LNCaP clone FGC (cell line): ENCODE measurements at regions not wholly inside any gene's neighbourhood (a gene's known extent, or its start where the extent isn't known, plus 50 kb on each side); places are given as distances from the start of the nearest gene placed in this dataset.

Experiments
- DNase-seq: peaks from one replicate; pipeline ENCODE4 v3.0.0-alpha.2; 2011; ENCODE audit warnings: low read depth
- H3K4me3 ChIP-seq: 2 replicates; pipeline ENCODE4 v1.5.1; 2011; ENCODE audit warnings: mild to moderate bottlenecking, low read depth, low read length, control low read depth
- TF ChIP-seq, protein P1 (sequence below): IDR thresholded peaks from 2 replicates; pipeline ENCODE4 v1.5.1; 2012; ENCODE audit warnings: mild to moderate bottlenecking; ENCODE audit not compliant: control insufficient read depth, insufficient read depth; ENCODE audit errors: extremely low read depth

DNA sequence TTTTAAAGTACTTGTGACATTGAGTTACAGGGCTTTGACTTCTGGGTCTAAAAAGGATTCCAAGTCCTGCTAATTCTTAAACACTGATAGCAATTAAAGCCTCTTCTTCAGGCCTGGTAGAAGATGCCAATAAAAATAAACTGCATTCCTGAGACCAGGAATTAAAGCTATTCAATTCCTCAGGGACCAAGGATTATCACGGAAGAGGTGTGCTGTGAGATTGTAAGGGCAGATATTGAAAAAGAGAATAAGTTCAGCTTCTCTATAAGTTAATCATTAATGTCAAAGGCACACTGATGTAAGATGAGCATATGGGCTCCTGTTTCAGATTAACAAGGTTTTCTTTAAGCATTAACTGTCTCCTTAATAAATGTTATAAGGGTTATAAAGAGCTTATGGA lies 611.3 kb downstream of the SI start:
- DNase-seq: no peak
- TF ChIP-seq, protein P1, sequence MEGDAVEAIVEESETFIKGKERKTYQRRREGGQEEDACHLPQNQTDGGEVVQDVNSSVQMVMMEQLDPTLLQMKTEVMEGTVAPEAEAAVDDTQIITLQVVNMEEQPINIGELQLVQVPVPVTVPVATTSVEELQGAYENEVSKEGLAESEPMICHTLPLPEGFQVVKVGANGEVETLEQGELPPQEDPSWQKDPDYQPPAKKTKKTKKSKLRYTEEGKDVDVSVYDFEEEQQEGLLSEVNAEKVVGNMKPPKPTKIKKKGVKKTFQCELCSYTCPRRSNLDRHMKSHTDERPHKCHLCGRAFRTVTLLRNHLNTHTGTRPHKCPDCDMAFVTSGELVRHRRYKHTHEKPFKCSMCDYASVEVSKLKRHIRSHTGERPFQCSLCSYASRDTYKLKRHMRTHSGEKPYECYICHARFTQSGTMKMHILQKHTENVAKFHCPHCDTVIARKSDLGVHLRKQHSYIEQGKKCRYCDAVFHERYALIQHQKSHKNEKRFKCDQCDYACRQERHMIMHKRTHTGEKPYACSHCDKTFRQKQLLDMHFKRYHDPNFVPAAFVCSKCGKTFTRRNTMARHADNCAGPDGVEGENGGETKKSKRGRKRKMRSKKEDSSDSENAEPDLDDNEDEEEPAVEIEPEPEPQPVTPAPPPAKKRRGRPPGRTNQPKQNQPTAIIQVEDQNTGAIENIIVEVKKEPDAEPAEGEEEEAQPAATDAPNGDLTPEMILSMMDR: no peak
- H3K4me3 ChIP-seq: no peak overlapping the region

- H3K4me3 ChIP-seq: no peak overlapping the region
- TF ChIP-seq, protein P1: no peak
- no peak for DNase-seq
These were observed 613.1 kb downstream of the SI start for GRCh38 chr3:164465172-164465571.

GRCh38 chr3:164460851-164461250 lies 617.4 kb downstream of the SI start:
- no peak for DNase-seq
- TF ChIP-seq, protein P1: no peak
- no peak overlapping the region for H3K4me3 ChIP-seq

GRCh38 chr3:164459521-164460151 lies 618.7 kb downstream of the SI start:
- TF ChIP-seq, protein P1: no peak
- H3K4me3 ChIP-seq: no peak overlapping the region
- no peak for DNase-seq

- DNase-seq: no peak
- H3K4me3 ChIP-seq: no peak overlapping the region
- TF ChIP-seq, protein P1: no peak
These were observed 619.3 kb downstream of the SI start for GRCh38 chr3:164458986-164459385.

- TF ChIP-seq, protein P1: no peak
- no peak for DNase-seq
- no peak overlapping the region for H3K4me3 ChIP-seq
These were observed 624.6 kb downstream of the SI start for GRCh38 chr3:164453714-164454113.

DNA sequence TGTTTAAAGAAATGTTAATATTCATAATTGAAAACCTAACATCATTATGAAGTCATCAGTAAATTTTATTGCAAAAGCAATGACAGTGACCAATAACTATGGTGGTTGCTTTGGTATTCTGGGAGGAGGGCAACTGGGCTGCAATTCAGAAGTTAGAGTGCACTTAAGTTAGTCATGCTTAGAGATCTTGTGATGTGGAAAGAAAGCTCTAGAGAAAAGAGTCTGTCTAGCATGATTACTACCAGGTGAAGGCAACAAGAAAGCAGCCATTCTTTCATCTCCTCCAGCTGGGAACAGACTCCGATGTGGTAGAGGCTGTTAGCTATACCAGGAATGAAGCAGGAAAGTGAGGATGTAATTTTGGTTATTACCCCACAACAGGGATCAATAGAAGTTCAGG lies 625.6 kb downstream of the SI start:
- H3K4me3 ChIP-seq: no peak overlapping the region
- TF ChIP-seq, protein P1: no peak
- DNase-seq: no peak
